ENCODE measurements at regions not wholly inside any gene's neighbourhood (a gene's known extent, or its start where the extent isn't known, plus 50 kb on each side); places are given as distances from the start of the nearest gene placed in this dataset.

DNA sequence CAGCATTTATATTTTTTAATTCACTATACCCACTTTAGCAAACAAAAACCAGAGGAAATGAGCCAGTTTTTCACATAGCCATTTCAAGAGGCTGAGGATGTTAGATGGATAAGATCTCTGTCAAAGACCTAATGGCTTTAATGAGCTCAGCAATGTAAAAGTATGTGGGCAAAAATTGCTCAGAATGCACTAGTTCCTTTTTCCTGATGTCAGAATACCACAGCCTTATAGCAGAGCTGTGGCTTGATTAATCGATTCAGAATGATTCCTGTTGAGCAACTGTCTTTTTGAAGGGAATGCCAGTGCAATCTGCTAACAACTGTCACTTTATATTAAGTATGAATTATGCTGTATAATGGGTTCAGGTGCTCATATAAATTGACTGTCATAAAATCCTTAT lies 100.6 kb upstream of the HIVEP1 start:
- TF ChIP-seq, protein P1, sequence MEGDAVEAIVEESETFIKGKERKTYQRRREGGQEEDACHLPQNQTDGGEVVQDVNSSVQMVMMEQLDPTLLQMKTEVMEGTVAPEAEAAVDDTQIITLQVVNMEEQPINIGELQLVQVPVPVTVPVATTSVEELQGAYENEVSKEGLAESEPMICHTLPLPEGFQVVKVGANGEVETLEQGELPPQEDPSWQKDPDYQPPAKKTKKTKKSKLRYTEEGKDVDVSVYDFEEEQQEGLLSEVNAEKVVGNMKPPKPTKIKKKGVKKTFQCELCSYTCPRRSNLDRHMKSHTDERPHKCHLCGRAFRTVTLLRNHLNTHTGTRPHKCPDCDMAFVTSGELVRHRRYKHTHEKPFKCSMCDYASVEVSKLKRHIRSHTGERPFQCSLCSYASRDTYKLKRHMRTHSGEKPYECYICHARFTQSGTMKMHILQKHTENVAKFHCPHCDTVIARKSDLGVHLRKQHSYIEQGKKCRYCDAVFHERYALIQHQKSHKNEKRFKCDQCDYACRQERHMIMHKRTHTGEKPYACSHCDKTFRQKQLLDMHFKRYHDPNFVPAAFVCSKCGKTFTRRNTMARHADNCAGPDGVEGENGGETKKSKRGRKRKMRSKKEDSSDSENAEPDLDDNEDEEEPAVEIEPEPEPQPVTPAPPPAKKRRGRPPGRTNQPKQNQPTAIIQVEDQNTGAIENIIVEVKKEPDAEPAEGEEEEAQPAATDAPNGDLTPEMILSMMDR (IDR thresholded peaks at IDR 0.05) = no peak
- no peak for TF ChIP-seq POLR2A (IDR thresholded peaks at IDR 0.05)
- no peak for DNase-seq
- Histone ChIP-seq H3K36me3 (no peaks in the 10 kb centered on the region), H3K9me3 (no peaks in the 10 kb centered on the region), H3K27ac (no peak overlapping the region), H3K4me3 (replicated peaks in 1 of 3) (no peak overlapping the region), H3K4me1 (no peaks in the 10 kb centered on the region), H3K27me3 (no peaks in the 10 kb centered on the region)
- 91 to 100% methylated on average over 1 of the region's 1 CpG for WGBS, 2 donors
- intact Hi-C loops (cut with DNase I) = no loop called here

- TF ChIP-seq, protein P1 (IDR thresholded peaks at IDR 0.05) = no peak
- TF ChIP-seq POLR2A (IDR thresholded peaks at IDR 0.05) = no peak
- Histone ChIP-seq H3K27me3 (no peaks in the 10 kb centered on the region), H3K36me3 (no peaks in the 10 kb centered on the region), H3K9me3 (no peaks in the 10 kb centered on the region), H3K4me1 (no peaks in the 10 kb centered on the region), H3K4me3 (replicated peaks in 1 of 3) (no peak overlapping the region), H3K27ac (no peak overlapping the region)
- DNase-seq = no peak
- intact Hi-C loops (cut with DNase I) = no loop called here
- 91 to 92% methylated on average over 7 of the region's 7 CpGs for WGBS, 2 donors
Observed at GRCh38 chr6:11909696-11910132, 102.4 kb upstream of the HIVEP1 start.

GRCh38 chr6:11908436-11909105 lies 103.5 kb upstream of the HIVEP1 start:
- DNase-seq = no peak
- TF ChIP-seq, protein P1 (IDR thresholded peaks at IDR 0.05) = no peak
- no peak for TF ChIP-seq POLR2A (IDR thresholded peaks at IDR 0.05)
- 78 to 79% methylated on average over 2 of the region's 2 CpGs for WGBS, 2 donors
- intact Hi-C loops (cut with DNase I) = no loop called here
- Histone ChIP-seq H3K36me3 (no peaks in the 10 kb centered on the region), H3K27me3 (no peaks in the 10 kb centered on the region), H3K4me1 (no peaks in the 10 kb centered on the region), H3K27ac (no peak overlapping the region), H3K4me3 (replicated peaks in 1 of 3) (no peak overlapping the region), H3K9me3 (no peaks in the 10 kb centered on the region)

DNA sequence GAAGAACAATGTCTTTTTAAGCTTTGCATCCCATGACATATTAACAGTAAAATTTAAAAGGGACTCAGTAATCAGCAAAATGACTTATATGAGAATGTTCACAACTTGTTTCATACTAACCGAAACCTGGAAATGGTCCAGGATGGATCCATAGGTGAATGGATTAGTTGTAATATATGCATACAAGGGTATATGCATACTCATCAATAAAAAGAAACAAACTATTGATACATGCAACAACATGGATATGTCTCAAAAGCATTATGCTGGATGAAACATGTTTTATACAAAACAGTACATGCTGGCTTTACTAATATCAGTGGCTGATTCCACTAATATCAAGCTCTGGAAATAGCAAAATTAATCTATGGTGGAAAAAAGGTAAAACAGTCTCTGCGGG lies 108.5 kb upstream of the HIVEP1 start:
- 90 to 97% methylated on average over 2 of the region's 2 CpGs for WGBS, 2 donors
- H3K36me3 ChIP-seq = no peaks in the 10 kb centered on the region
- no peak overlapping the region for H3K27ac ChIP-seq
- DNase-seq = no peak
- no peak overlapping the region for H3K4me3 ChIP-seq (replicated peaks in 1 of 3)
- H3K27me3 ChIP-seq = no peaks in the 10 kb centered on the region
- no peaks in the 10 kb centered on the region for H3K9me3 ChIP-seq
- no peaks in the 10 kb centered on the region for H3K4me1 ChIP-seq
- intact Hi-C loops (cut with DNase I) = no loop called here
- no peak for TF ChIP-seq POLR2A (IDR thresholded peaks at IDR 0.05)
- TF ChIP-seq, protein P1 (IDR thresholded peaks at IDR 0.05) = no peak

- 91 to 100% methylated on average over 2 of the region's 2 CpGs for WGBS, 2 donors
- H3K4me1 ChIP-seq = no peaks in the 10 kb centered on the region
- no peaks in the 10 kb centered on the region for H3K36me3 ChIP-seq
- no peak for TF ChIP-seq POLR2A (IDR thresholded peaks at IDR 0.05)
- TF ChIP-seq, protein P1 (IDR thresholded peaks at IDR 0.05) = no peak
- DNase-seq = no peak
- intact Hi-C loops (cut with DNase I) = no loop called here
- H3K9me3 ChIP-seq = no peaks in the 10 kb centered on the region
- no peaks in the 10 kb centered on the region for H3K27me3 ChIP-seq
- H3K4me3 ChIP-seq (replicated peaks in 1 of 3) = no peak overlapping the region
- no peak overlapping the region for H3K27ac ChIP-seq
Observed at GRCh38 chr6:11902527-11902926, 109.6 kb upstream of the HIVEP1 start.

Data from thyroid gland (tissue), 4 donors.